KMS-11 (cell line): ENCODE measurements at regions not wholly inside any gene's neighbourhood (a gene's known extent, or its start where the extent isn't known, plus 50 kb on each side); places are given as distances from the start of the nearest gene placed in this dataset.

ENCODE experiments used
- H2AFZ ChIP-seq: fragments of 200-600 bp; sonication (generic); 2 replicates; pipeline ENCODE4 v1.6.1; 2016; ENCODE audit warnings: antibody characterized with exemption, mixed run types, low read depth
- H3K27ac ChIP-seq: fragments of 200-600 bp; sonication (generic); 2 replicates; pipeline ENCODE4 v1.6.1; 2016; ENCODE audit warnings: mild to moderate bottlenecking, mixed run types
- H3K27me3 ChIP-seq: fragments of 200-600 bp; sonication (generic); 2 replicates; pipeline ENCODE4 v1.6.1; 2017; ENCODE audit warnings: mild to moderate bottlenecking, low read depth, mixed run types, moderate library complexity; ENCODE audit not compliant: insufficient read depth
- H3K36me3 ChIP-seq: fragments of 200-600 bp; sonication (generic); 2 replicates; pipeline ENCODE4 v1.6.1; 2017; ENCODE audit warnings: mild to moderate bottlenecking, mixed run types; ENCODE audit not compliant: insufficient read depth
- H3K4me1 ChIP-seq: fragments of 200-600 bp; sonication (generic); 2 replicates; pipeline ENCODE4 v1.6.1; 2016; ENCODE audit warnings: mild to moderate bottlenecking, low read depth, mixed run types; ENCODE audit not compliant: poor library complexity, severe bottlenecking
- H3K4me2 ChIP-seq: fragments of 200-600 bp; sonication (generic); 2 replicates; pipeline ENCODE4 v1.7.0; 2016; ENCODE audit warnings: mild to moderate bottlenecking, mixed run types
- H3K4me3 ChIP-seq: fragments of 200-600 bp; sonication (generic); IDR thresholded peaks from 2 replicates; pipeline ENCODE4 v1.6.1; 2017; ENCODE audit warnings: low read depth, low read length, mixed read lengths; ENCODE audit not compliant: insufficient read depth
- H3K79me2 ChIP-seq: fragments of 200-600 bp; sonication (generic); 2 replicates; pipeline ENCODE4 v1.6.1; 2016; ENCODE audit warnings: low read depth, mixed run types; ENCODE audit not compliant: insufficient read depth
- H3K9ac ChIP-seq: fragments of 200-600 bp; sonication (generic); 2 replicates; pipeline ENCODE4 v1.6.1; 2016; ENCODE audit warnings: mild to moderate bottlenecking, mixed run types
- H4K20me1 ChIP-seq: fragments of 200-600 bp; sonication (generic); 2 replicates; pipeline ENCODE4 v1.6.1; 2016; ENCODE audit warnings: mild to moderate bottlenecking, mixed run types; ENCODE audit not compliant: insufficient read depth
- TF ChIP-seq, protein P1 (sequence below): fragments of 200-600 bp; sonication (generic); conservative IDR thresholded peaks from 2 replicates; pipeline ENCODE4 v1.6.1; 2017; ENCODE audit warnings: low read depth, mild to moderate bottlenecking, antibody characterized with exemption, low read length, moderate library complexity, mixed read lengths

DNA sequence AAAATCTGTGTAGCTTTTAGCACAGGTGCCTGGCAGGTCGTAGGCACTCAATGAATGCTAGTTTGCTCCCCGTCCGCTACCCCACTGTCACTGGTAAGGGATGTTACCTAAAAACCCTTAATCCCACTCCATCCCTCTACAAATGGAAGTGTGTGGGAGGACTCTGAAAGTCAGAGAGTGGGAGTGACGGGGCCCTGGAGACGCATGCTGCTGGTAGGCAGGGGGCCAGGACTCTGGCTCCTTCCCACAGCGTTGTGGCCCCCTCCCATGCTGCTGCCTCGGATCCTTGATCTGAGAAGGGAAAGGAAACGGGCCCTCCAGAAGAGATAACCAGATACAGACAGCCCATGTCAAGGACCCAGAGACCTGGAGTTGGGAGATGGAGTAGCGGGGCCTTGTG is 249.3 kb downstream of the HAUS1 start:
- no peaks in the 10 kb centered on the region for H3K36me3 ChIP-seq
- H4K20me1 ChIP-seq: no peaks in the 10 kb centered on the region
- no peak overlapping the region for H3K4me2 ChIP-seq
- no peak overlapping the region for H3K9ac ChIP-seq
- no peak overlapping the region for H2AFZ ChIP-seq
- no peaks in the 10 kb centered on the region for H3K4me1 ChIP-seq
- TF ChIP-seq, protein P1, sequence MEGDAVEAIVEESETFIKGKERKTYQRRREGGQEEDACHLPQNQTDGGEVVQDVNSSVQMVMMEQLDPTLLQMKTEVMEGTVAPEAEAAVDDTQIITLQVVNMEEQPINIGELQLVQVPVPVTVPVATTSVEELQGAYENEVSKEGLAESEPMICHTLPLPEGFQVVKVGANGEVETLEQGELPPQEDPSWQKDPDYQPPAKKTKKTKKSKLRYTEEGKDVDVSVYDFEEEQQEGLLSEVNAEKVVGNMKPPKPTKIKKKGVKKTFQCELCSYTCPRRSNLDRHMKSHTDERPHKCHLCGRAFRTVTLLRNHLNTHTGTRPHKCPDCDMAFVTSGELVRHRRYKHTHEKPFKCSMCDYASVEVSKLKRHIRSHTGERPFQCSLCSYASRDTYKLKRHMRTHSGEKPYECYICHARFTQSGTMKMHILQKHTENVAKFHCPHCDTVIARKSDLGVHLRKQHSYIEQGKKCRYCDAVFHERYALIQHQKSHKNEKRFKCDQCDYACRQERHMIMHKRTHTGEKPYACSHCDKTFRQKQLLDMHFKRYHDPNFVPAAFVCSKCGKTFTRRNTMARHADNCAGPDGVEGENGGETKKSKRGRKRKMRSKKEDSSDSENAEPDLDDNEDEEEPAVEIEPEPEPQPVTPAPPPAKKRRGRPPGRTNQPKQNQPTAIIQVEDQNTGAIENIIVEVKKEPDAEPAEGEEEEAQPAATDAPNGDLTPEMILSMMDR: no peak
- no peaks in the 10 kb centered on the region for H3K79me2 ChIP-seq
- no peak overlapping the region for H3K4me3 ChIP-seq
- H3K27ac ChIP-seq: no peak overlapping the region
- no peaks in the 10 kb centered on the region for H3K27me3 ChIP-seq

DNA sequence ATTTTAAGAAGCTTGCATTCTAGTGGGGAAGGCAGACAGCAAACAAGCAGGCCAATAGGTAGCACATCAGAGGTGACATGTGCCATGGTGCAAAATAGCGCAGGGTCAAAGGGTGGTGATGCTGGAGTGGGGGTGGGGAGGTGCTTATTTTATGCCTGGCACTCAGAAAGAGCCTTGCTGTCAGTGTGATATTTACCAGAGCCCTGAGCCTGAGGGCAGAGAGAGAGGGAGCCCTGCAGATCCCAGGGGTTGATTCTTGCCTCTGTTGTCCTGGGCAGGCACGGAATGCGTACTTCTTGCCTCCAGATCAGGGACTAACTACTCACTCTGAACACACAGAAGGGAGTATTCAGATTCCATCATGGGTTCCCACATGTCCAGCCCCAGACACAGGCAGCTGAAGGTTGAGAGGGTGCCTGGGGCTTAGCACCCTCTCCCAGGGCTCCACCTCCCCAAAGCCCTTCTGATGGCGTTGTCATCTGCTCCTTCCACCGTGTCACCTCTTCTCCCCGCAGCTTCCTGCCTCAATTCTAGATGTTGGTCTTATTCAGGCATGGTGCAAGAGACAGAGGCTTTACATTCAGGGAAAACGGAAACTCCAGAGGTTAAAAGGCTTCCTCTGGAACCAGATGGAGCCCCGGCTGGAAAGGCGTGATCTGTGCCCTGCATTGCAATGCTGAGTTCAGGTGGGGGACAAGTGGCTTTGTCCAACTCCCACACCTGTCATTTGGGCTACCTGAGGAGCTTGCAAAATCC is 252.3 kb downstream of the HAUS1 start:
- H3K9ac ChIP-seq: no peak overlapping the region
- TF ChIP-seq, protein P1: no peak
- no peaks in the 10 kb centered on the region for H3K4me1 ChIP-seq
- no peak overlapping the region for H3K4me2 ChIP-seq
- H2AFZ ChIP-seq: no peak overlapping the region
- H3K4me3 ChIP-seq: no peak overlapping the region
- H3K79me2 ChIP-seq: no peaks in the 10 kb centered on the region
- H3K36me3 ChIP-seq: no peaks in the 10 kb centered on the region
- H4K20me1 ChIP-seq: no peaks in the 10 kb centered on the region
- no peak overlapping the region for H3K27ac ChIP-seq
- no peaks in the 10 kb centered on the region for H3K27me3 ChIP-seq

DNA sequence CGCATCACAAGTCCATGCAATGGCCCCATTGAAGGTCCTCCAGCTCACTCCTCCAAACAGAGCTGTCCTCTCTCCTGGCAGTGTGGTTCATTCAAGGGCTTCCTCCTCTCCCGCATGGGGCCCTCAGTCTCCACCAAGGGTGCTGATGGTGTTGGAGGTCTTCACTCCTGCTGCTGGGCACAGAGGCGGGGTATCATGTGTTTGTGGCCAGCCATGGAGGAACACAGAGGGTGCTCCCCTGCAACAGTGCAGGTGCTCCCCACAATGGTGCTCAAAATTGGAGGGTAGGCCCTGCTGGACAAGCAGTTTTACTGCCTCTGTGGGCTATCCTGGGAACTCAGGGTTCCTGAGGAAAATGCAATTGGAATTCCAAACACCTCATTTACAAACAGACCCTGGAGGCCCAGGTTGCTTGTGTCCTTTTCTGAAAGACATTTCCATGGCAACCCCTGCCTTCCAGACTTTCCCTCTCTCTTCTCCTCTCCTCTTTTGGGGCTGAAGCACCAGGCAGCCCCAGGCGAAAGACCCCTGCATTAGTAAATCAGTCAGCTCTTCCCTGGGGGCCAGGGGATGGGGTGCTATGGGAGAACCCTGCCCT is 256.0 kb downstream of the HAUS1 start:
- no peaks in the 10 kb centered on the region for H3K27me3 ChIP-seq

DNA sequence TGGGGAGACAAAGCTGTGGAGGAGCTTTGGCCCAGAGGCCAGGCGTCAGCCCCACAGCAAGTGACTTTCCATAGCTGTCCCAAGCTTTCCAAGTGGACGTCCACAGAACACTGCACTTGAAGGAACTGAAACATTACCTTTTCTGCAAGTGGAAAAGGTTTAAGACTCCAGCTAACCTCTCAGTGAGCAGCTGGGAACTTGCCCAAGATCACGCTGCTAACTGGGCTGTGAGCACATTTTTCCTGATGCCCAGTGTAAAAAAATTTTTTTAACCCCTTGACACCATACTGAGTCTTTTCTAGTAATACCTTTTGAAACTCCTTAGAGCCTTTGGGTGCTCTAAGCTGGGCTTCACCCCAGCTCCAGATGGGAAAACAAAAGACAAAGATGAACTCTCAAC is 256.7 kb downstream of the HAUS1 start:
- TF ChIP-seq, protein P1: no peak
- H4K20me1 ChIP-seq: no peaks in the 10 kb centered on the region
- H3K9ac ChIP-seq: no peak overlapping the region
- no peak overlapping the region for H3K4me3 ChIP-seq
- no peak overlapping the region for H3K27ac ChIP-seq
- no peaks in the 10 kb centered on the region for H3K27me3 ChIP-seq
- H3K4me2 ChIP-seq: no peak overlapping the region
- no peak overlapping the region for H2AFZ ChIP-seq
- H3K79me2 ChIP-seq: no peaks in the 10 kb centered on the region
- H3K4me1 ChIP-seq: no peaks in the 10 kb centered on the region
- H3K36me3 ChIP-seq: no peaks in the 10 kb centered on the region

More for the DNA sequence above, 256.0 kb downstream of the HAUS1 start:
- H3K4me1 ChIP-seq: no peaks in the 10 kb centered on the region
- H3K4me3 ChIP-seq: no peak overlapping the region
- no peaks in the 10 kb centered on the region for H3K79me2 ChIP-seq
- no peak overlapping the region for H2AFZ ChIP-seq
- H4K20me1 ChIP-seq: no peaks in the 10 kb centered on the region
- no peaks in the 10 kb centered on the region for H3K36me3 ChIP-seq
- H3K4me2 ChIP-seq: no peak overlapping the region
- no peak overlapping the region for H3K27ac ChIP-seq
- no peak overlapping the region for H3K9ac ChIP-seq
- TF ChIP-seq, protein P1: no peak
